ENCODE measurements at regions not wholly inside any gene's neighbourhood (a gene's known extent, or its start where the extent isn't known, plus 50 kb on each side); places are given as distances from the start of the nearest gene placed in this dataset.
"Not testable (repeated sequence)": the region's sequence is repeated elsewhere in the genome, so short reads cannot be mapped to it uniquely, and the experiment has no call there.

- TF ChIP-seq POLR2A (IDR thresholded peaks at IDR 0.05; ENCODE audit: low read length) (no peak), GATA1 (IDR thresholded peaks at IDR 0.05; ENCODE audit: low read depth, low read length) (no peak)
- DNase-seq, result no peak
These were observed 57.9 kb upstream of the AKAP12 start for GRCh38 chr6:151181706-151182363.

GRCh38 chr6:151182958-151183357, 56.8 kb upstream of the AKAP12 start:
- DNase-seq, result not testable (repeated sequence)

GRCh38 chr6:151185148-151185547, 54.6 kb upstream of the AKAP12 start:
- TF ChIP-seq POLR2A (IDR thresholded peaks at IDR 0.05; ENCODE audit: low read length) (no peak), GATA1 (IDR thresholded peaks at IDR 0.05; ENCODE audit: low read depth, low read length) (no peak)
- no peak for DNase-seq

GRCh38 chr6:151186306-151186705, 53.5 kb upstream of the AKAP12 start:
- no peak for DNase-seq
- TF ChIP-seq GATA1 (IDR thresholded peaks at IDR 0.05; ENCODE audit: low read depth, low read length), result no peak
- TF ChIP-seq POLR2A (IDR thresholded peaks at IDR 0.05; ENCODE audit: low read length), result no peak

GRCh38 chr6:151186804-151187330, 52.9 kb upstream of the AKAP12 start:
- TF ChIP-seq POLR2A (IDR thresholded peaks at IDR 0.05; ENCODE audit: low read length) (no peak), GATA1 (IDR thresholded peaks at IDR 0.05; ENCODE audit: low read depth, low read length) (no peak)
- DNase-seq, result no peak
